ENCODE measurements at regions not wholly inside any gene's neighbourhood (a gene's known extent, or its start where the extent isn't known, plus 50 kb on each side); places are given as distances from the start of the nearest gene placed in this dataset.
"Not testable (repeated sequence)": the region's sequence is repeated elsewhere in the genome, so short reads cannot be mapped to it uniquely, and the experiment has no call there.

DNA sequence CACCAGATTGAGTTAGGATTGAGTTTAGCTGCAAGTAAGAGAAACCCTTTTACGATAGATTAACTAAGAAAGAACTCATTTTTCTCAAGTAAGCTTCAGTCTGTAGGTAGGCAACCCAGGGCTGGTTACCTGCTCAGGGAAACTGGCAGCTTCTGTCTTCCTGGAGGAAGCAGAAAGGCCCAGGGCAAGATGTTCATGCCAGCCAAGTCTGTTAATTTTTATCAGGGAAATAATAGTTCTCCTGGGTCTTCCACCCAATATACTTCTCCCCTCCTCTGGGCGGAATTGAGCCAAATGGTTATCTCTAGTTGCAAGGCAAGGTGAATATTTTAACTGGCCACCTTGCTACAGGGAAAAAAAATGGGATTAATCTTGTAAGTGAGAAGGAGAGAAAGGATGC, 98.2 kb downstream of the UTRN start:
- peaks cover 2% of the 10 kb centered on the region for H3K9me3 Mint-ChIP-seq
- H3K4me1 Mint-ChIP-seq: peaks cover 39% of the 10 kb centered on the region

DNA sequence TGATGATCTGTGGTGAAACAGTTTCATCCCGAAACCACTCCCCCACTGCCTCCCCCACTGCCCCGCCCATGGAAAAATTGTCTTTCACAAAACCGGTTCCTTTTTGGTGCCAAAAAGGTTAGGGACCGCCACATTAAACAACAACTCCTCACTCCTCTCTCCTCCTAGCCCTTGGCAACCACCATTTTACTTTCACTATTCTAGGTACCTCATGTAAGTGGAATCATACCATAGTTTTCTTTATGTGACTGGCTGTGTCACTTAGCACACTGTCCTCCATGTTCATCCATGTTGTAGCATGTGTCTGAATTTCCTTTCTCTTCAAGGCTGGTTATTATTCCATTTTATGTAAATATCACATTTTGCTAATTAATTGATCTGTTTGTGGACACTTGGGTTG, 99.3 kb downstream of the UTRN start:
- peaks cover 2% of the 10 kb centered on the region for H3K9me3 Mint-ChIP-seq
- intact Hi-C loops (cut with micrococcal nuclease): no loop called here
- TF ChIP-seq, protein P1, sequence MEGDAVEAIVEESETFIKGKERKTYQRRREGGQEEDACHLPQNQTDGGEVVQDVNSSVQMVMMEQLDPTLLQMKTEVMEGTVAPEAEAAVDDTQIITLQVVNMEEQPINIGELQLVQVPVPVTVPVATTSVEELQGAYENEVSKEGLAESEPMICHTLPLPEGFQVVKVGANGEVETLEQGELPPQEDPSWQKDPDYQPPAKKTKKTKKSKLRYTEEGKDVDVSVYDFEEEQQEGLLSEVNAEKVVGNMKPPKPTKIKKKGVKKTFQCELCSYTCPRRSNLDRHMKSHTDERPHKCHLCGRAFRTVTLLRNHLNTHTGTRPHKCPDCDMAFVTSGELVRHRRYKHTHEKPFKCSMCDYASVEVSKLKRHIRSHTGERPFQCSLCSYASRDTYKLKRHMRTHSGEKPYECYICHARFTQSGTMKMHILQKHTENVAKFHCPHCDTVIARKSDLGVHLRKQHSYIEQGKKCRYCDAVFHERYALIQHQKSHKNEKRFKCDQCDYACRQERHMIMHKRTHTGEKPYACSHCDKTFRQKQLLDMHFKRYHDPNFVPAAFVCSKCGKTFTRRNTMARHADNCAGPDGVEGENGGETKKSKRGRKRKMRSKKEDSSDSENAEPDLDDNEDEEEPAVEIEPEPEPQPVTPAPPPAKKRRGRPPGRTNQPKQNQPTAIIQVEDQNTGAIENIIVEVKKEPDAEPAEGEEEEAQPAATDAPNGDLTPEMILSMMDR (IDR thresholded peaks at IDR 0.05): no peak
- ATAC-seq (ENCODE audit: low read depth) (no peak), DNase-seq (no peak)
- peaks cover 29% of the 10 kb centered on the region for H3K4me1 Mint-ChIP-seq
- CTCF ChIA-PET: no interaction called here
- H3K36me3 Mint-ChIP-seq (ENCODE audit: low read depth): peaks cover 48% of the 10 kb centered on the region
- H3K27me3 Mint-ChIP-seq: no peaks in the 10 kb centered on the region
- POLR2A ChIA-PET: no interaction called here
- H3K27ac Mint-ChIP-seq: no peak overlapping the region
- no peak overlapping the region for H3K4me3 Mint-ChIP-seq

More for the DNA sequence above, 98.2 kb downstream of the UTRN start:
- POLR2A ChIA-PET: no interaction called here
- ATAC-seq (ENCODE audit: low read depth) (no peak), DNase-seq (no peak)
- TF ChIP-seq, protein P1 (IDR thresholded peaks at IDR 0.05): no peak
- CTCF ChIA-PET: no interaction called here
- H3K36me3 Mint-ChIP-seq (ENCODE audit: low read depth): peaks cover 41% of the 10 kb centered on the region
- no peaks in the 10 kb centered on the region for H3K27me3 Mint-ChIP-seq
- intact Hi-C loops (cut with micrococcal nuclease): no loop called here
- no peak overlapping the region for H3K4me3 Mint-ChIP-seq
- no peak overlapping the region for H3K27ac Mint-ChIP-seq

DNA sequence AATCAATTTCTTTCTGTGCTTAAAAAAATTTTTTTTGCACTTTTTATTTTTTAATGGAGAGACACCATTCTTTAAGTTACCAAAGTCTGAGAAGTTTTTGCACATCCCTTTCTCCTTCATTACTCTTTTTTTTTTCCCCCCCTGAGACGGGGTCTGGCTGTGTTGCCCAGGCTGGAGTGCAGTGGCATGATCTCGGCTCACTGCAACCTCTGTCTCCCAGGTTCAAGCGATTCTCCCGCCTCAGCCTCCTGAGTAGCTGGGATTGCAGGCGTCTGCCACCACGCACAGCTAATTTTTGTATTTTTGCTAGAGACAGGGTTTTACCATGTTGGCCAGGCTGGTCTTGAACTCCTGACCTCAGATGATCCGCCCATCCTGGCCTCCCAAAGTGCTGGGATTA, 104.3 kb downstream of the UTRN start:
- H3K9me3 Mint-ChIP-seq; DNase-seq; POLR2A ChIA-PET; H3K27ac Mint-ChIP-seq; CTCF ChIA-PET; intact Hi-C loops (cut with micrococcal nuclease); H3K27me3 Mint-ChIP-seq; ATAC-seq (ENCODE audit: low read depth); H3K4me3 Mint-ChIP-seq: not testable (repeated sequence)
- Mint-ChIP-seq H3K4me1 (peaks cover 25% of the 10 kb centered on the region), H3K36me3 (ENCODE audit: low read depth) (peaks cover 61% of the 10 kb centered on the region)

DNA sequence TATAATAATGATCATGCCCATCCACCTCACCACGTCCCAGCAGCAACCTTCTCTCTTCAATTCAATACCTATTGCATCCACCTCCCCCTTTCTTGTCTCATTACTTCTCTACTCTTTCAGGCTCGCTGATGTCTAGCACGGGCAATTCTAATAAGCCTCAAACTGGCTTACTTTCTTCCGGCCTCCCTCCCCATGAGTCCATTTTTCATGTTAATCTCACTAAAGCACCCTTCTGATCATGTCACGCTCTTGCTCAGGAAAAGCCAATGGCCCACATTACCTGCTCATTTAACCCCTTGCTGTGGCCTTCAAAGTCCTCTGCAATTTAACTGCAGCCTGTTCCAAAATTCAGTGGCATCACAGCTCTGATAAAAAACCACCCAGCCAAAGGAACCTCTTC, 105.1 kb downstream of the UTRN start:
- H3K4me3 Mint-ChIP-seq: no peak overlapping the region
- TF ChIP-seq, protein P1 (IDR thresholded peaks at IDR 0.05): no peak
- H3K4me1 Mint-ChIP-seq: peaks cover 23% of the 10 kb centered on the region
- H3K9me3 Mint-ChIP-seq: peaks cover 2% of the 10 kb centered on the region
- no peak for DNase-seq
- CTCF ChIA-PET: no interaction called here
- no peak overlapping the region for H3K27ac Mint-ChIP-seq
- POLR2A ChIA-PET: no interaction called here
- ATAC-seq (ENCODE audit: low read depth): no peak
- intact Hi-C loops (cut with micrococcal nuclease): no loop called here
- H3K36me3 Mint-ChIP-seq (ENCODE audit: low read depth): peaks cover 57% of the 10 kb centered on the region
- no peaks in the 10 kb centered on the region for H3K27me3 Mint-ChIP-seq

DNA sequence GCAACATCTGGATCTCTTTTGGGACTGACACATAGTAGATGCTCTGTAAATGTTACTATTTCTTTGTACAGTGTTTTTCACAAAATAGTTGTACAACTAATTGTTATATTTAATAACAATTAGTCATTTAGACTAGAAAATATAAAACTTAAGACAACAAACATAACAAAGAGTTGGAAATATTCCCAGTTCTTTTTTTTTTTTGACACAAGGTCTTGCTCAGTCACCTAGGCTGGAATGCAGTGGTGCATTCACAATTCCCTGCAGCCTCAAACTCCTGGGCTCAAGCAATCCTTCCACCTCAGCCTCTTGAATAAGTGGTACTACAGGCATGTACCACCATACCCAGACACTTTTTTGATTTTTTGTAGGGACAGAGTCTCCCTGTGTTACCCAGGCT, 105.8 kb downstream of the UTRN start:
- no peak for ATAC-seq (ENCODE audit: low read depth)
- peaks cover 55% of the 10 kb centered on the region for H3K36me3 Mint-ChIP-seq (ENCODE audit: low read depth)
- H3K4me1 Mint-ChIP-seq: peaks cover 28% of the 10 kb centered on the region
- no peak for DNase-seq
- TF ChIP-seq, protein P1 (IDR thresholded peaks at IDR 0.05): no peak
- no peak overlapping the region for H3K27ac Mint-ChIP-seq
- ChIA-PET CTCF (no interaction called here), POLR2A (interaction anchor here (0.6 kb wide), 1 partner anchor 320 kb away, joined by 4 read pairs; no protein-coding TSS in a partner anchor)
- intact Hi-C loops (cut with micrococcal nuclease): no loop called here
- H3K27me3 Mint-ChIP-seq: no peaks in the 10 kb centered on the region
- H3K4me3 Mint-ChIP-seq: no peak overlapping the region
- peaks cover 2% of the 10 kb centered on the region for H3K9me3 Mint-ChIP-seq

DNA sequence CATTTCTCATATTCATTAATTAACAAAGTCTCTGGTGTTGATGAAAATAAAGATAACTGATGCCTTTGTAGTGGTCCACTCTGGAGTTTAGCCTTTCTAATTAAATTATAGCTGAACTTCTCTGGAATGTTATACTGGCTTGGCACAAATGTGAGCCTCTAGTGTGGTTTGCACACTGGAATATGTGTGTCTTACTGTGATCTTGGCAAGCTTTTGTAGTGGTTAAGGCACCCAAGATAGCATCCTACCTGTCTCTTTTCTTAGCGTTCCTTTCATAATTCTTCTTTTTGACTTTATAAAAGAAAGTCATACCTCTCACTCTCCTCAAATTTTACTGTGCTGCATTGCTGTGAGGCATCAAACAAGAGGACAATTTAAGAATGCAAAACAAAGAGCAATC, 107.4 kb downstream of the UTRN start:
- ChIA-PET POLR2A (no interaction called here), CTCF (no interaction called here)
- H3K27me3 Mint-ChIP-seq: no peaks in the 10 kb centered on the region
- no peak overlapping the region for H3K4me3 Mint-ChIP-seq
- ATAC-seq (ENCODE audit: low read depth): no peak
- peaks cover 2% of the 10 kb centered on the region for H3K9me3 Mint-ChIP-seq
- H3K36me3 Mint-ChIP-seq (ENCODE audit: low read depth): peaks cover 54% of the 10 kb centered on the region
- peaks cover 28% of the 10 kb centered on the region for H3K4me1 Mint-ChIP-seq
- H3K27ac Mint-ChIP-seq: no peak overlapping the region
- TF ChIP-seq, protein P1 (IDR thresholded peaks at IDR 0.05): no peak
- intact Hi-C loops (cut with micrococcal nuclease): no loop called here
- no peak for DNase-seq
